8988T (cell line): ENCODE measurements at regions not wholly inside any gene's neighbourhood (a gene's known extent, or its start where the extent isn't known, plus 50 kb on each side); places are given as distances from the start of the nearest gene placed in this dataset.

ENCODE experiments used
- DNase-seq: peaks from one replicate; pipeline ENCODE4 v3.0.0; 2011

GRCh38 chr1:22221233-22221780, 78.4 kb upstream of the WNT4 start:
- no peak for DNase-seq

- DNase-seq, result no peak
These were observed 79.8 kb upstream of the WNT4 start for GRCh38 chr1:22222723-22223122.

DNA sequence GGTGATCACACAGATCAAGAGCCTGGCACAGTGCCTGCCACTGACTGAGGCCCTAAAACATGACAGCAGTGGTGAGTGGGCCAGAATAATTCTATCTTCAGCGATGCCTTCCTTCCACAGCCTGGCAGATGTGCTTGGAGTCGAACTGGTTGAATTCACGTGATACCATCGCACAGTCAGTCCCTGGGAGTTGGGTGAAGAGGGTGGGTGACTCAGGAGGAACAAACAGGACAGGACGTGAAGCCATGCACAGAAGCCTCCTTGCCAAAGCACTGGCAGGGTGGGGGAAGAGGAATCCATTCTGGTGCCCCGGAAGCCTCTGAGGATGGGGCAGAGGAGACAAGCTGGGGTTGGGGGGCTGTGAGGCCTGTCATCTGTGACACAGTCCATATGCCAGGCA, 80.3 kb upstream of the WNT4 start:
- no peak for DNase-seq

DNA sequence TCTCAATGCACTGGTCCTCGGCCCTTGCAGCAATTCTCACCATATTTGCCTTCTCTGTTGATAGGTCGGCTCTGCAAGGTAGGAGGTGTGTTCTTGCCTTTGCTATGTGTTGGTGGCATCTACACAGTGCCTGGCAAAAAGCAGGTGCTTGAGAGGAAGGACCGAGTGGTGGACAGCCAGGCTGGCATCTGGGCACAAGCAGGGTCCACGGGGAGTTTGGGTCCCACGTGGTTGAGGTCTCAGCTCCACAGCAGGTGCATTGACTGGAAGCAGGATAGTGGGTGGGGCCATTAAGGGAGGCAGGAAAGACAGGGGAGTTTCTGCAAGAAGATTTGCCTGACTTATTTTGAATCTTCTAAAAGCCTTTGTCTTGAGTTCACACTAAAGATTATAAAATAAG, 81.2 kb upstream of the WNT4 start:
- DNase-seq, result no peak

DNA sequence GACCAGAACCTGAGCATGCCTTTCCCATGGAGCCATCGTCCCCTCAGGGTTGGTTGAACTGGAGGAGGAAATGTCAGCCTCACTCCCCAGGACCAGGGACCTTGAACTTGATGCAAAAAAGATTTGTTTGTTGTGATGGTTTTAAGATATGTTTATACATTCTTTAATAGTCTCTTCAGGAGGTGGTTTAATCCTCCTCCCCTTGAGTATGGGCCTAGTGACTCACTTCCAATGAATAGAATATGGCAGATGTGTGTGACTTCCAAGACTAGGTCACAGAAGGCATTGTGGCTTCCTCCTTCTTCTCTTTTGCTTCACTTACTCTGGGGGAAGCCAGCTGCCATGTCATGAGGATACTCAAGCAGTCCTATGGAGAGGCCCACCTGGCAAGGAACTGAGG, 81.7 kb upstream of the WNT4 start:
- DNase-seq, result no peak

DNA sequence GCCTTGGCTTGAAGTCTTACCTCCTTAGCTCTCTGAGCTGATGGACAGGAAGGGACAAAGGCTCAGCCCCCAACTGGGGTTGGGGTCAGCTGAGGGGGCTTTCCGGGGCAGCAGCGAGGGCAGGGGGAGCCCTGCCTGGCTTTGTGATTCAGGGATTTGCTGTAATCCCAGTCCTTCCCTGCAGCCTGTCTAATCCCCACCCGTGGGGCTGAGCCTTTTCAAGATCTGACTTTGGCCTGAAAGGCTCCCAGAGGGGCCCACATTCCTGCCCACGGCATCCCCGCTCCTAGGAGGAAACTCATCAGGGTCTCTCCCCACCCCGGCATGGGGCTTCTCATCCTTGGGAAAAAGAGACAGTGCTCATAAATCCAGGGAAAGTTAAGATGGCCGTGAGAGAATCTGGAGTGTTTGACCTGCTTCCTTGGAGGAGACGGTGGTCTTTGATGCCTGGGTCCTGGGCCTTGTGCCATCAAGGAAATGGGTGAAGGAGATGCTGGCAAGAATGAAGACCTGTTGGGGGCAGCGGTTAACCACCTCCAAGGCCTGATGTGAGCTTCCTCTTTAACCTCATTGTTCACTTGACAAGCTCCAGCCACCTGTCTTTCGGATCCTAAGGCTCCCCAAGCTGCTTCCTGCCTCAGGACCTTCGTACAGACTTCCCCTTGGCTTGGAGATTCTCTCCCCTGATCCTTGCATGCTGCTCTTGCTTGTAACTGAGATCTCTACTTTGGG, 83.1 kb upstream of the WNT4 start:
- no peak for DNase-seq

DNA sequence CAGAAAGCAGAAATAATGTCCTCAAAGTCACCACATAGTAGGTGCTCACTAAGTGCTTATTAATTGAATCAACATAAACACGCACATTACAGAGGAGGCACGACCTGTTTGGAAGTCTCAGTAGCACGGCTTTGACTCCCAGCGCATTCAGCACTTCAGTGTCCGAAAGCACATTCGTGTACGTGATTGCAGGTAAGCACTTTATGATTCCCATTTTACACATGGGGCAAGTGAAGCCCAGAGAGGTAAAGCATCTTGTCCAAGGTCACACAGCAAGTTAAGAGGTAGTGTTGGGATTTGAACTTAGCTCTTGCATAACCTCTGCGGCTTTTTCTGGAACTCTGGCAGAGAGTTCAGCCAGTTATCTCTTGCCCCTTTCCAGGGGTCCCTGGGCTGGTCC, 85.2 kb upstream of the WNT4 start:
- no peak for DNase-seq

DNA sequence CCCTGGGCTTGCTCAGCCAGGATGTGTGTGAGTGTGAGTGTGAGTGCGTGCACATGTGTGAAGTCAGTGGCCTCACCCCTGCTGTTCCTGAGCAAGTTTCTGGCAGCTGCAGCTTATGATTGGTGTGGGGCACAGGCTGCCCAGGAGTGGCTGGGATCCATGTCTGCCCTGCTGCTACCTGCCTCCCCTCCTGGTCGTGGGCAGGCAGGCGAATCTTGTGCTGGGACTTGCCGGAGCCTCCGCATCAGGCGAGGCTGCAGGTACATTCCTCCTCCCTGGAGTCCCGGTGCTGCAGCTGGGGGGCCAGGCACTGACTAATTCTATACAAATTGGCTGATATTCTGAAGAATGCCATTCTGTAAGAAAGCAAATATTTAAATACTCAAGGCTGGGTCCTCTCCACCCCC, 85.6 kb upstream of the WNT4 start:
- DNase-seq, result no peak

- DNase-seq, result peak; percentile 59
These were observed 86.5 kb upstream of the WNT4 start for GRCh38 chr1:22229379-22229778.

DNA sequence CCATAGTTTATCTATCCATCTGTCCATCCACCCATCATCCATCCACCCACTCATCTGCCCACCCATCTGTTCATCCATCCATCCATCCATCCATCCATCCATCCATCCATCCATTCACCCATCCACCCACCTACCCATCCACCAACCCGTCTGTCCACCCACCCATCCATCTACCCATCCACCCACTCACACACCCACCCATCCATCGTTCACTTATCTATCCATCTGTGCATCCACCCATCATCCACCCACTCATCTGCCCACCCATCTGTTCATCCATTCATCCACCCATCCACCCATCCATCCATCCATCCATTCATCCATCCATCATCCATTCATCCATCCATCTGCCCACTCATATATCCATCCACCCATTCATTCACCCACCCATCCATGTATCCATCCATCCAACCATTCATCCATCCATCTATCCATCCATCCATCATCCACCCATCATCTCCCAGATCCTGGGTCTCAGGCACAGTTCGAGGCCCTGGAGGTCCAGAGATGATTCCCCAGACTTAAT, 88.2 kb upstream of the WNT4 start:
- DNase-seq, result no peak

- DNase-seq, result no peak
These were observed 89.2 kb upstream of the WNT4 start for GRCh38 chr1:22231995-22232690.

- no peak for DNase-seq
These were observed 90.3 kb upstream of the WNT4 start for GRCh38 chr1:22233222-22233621.

DNA sequence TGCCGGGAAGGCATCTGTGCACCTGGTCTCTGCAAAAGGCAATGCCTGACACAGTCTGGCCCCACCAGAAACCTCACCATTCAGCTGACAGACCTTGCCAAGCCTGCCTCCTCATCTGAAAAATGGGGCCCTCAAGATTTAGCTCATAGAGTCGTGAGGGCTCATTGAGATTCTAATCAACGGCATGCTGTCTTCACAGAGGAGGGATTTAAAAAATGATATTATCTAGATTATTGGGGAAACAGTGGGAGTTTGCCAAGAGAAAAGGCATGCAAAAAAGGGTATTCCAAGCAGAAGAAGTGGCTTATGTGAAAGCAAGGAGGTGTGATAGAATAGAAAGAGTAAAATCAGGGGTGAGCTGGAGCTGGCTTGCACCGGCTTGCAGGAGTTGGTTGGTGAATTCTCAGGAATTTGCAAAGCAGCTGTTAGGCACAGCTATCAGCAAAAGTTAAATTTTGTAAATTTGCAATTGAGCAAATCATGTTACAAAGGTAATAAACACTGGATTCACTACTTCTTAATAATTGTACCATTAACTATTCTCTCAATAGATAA, 91.7 kb upstream of the WNT4 start:
- DNase-seq, result no peak

DNA sequence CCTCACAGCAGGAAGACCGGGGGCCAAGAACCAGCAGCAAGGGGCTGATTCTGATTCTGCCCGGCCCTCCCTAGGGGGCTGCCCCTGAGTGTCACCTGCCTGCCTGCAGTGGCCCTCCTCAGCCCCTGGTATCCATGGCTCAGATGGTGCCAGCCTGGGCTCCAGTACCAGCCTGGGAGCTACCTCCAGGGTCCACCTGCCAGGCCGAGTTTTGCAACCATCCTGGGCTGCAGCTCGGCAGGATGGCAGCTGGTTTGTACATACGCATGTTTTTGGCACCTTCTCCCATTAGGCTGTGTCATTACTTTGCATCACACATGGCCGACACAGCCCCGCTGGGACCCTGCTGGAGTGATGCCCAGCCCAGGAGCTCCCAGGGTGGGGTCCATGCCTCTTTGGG, 93.3 kb upstream of the WNT4 start:
- no peak for DNase-seq

DNA sequence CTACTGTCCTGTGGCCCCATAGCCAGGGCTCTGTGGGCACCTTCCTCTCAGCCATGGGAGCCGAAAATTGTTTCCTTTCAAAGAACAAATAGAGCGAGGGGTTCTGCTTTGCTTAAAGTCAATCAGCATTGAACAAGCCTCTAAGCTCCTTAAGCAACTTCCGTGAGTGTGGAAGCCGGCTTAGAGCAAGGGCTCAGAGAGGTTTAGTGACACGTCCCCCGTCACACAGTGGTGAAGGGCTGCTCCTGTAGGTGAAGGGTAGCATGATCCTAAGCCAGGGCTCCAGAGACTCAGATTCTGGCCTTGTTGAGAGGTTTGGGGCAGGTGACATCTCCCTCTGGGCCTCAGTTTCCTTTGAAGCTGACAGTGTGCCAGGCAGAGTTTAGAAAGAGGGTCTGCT, 94.0 kb upstream of the WNT4 start:
- DNase-seq, result no peak

DNA sequence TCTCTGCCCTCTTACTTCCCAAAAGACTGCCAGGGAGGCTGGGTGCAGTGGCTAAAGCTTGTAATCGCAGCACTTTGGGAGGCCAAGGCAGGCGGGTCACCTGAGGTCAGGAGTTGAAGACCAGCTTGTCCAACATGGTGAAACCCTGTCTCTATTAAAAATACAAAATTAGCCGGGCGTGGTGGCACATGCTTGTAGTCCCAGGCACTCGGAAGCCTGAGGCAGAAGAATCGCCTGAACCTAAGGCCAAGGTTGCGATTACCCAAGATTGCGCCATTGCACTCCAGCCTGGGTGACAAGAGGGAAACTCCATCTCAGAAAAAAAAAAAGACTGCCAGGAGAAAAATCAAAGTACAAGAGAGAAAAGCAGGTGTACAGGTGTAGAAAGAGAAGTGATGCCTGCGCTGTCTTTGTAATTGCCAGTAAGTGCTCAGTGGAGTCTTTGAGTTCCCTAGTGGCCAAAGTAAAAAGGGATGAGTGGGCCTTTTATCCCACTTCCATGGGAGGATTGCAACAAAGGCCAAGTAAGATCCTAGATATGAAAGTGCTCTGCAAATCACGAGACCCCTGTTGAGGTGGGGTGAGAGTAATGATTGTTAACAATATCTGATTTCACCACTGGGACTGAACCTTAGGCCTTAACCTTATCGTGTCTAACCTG, 94.7 kb upstream of the WNT4 start:
- no peak for DNase-seq

- no peak for DNase-seq
These were observed 95.7 kb upstream of the WNT4 start for GRCh38 chr1:22238356-22239224.

- DNase-seq, result no peak
These were observed 96.5 kb upstream of the WNT4 start for GRCh38 chr1:22239378-22239777.

DNA sequence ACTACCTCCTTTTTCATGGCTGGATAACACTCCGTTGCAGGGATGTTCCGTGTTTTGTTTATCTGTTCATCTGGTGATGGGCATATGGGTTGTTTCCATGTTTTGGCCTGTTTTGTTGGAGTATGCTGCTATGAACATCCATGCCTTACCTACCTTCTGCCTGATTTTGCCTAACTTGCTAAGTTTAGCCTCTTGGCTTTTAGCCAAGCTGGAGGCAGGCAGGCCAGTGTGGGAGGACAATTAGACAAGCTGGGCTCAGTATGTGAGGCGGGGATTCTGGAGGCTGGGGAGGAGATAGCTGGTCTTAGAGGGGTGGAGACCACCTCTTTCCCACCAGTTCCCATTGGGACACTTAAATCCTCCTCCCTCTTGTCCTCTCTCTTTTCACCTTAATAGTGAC, 98.4 kb upstream of the WNT4 start:
- no peak for DNase-seq

- no peak for DNase-seq
These were observed 98.9 kb upstream of the WNT4 start for GRCh38 chr1:22241811-22242210.

- no peak for DNase-seq
These were observed 102.3 kb upstream of the WNT4 start for GRCh38 chr1:22245100-22245650.

DNA sequence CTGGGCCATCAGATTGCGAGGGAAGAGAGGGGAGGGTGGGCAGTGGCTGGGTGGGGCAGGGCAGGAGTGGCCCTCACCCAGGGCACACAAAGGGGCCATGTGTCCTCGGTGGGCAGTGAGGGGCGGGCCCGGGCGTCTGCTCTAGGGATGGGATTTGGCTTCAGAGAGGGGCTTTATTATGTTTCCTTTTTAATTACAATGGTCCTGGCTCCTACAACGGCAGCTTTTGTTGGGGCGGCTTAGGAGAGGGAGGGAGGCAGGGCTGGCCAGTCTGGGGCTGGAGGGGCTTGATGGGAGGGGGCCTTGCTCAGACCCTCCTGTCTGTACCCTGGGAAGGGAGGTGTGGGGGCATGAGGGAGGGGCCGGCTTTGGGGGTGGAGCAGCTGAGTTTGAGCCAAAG, 102.8 kb upstream of the WNT4 start:
- no peak for DNase-seq
